ENCODE measurements at regions not wholly inside any gene's neighbourhood (a gene's known extent, or its start where the extent isn't known, plus 50 kb on each side); places are given as distances from the start of the nearest gene placed in this dataset.

GRCh38 chr9:89667726-89668125 lies 62.9 kb downstream of the GADD45G start:
- Histone ChIP-seq H3K27ac (ENCODE audit: low read depth, low read length) (no peak overlapping the region), H3K4me1 (ENCODE audit: control insufficient read depth, insufficient read depth, low read length) (peaks cover 14% of the 10 kb centered on the region), H3K9ac (ENCODE audit: extremely low read depth, low read length, poor library complexity, severe bottlenecking) (no peak overlapping the region), H3K27me3 (ENCODE audit: control insufficient read depth, insufficient read depth, low read length, poor library complexity, severe bottlenecking) (no peaks in the 10 kb centered on the region), H3K9me3 (ENCODE audit: control insufficient read depth, low read length) (no peaks in the 10 kb centered on the region), H3K36me3 (ENCODE audit: control insufficient read depth, insufficient read depth, low read length) (no peaks in the 10 kb centered on the region), H3K4me3 (ENCODE audit: low read length) (no peak overlapping the region)
- Mint-ChIP-seq H3K36me3 (ENCODE audit: low read depth) (no peaks in the 10 kb centered on the region), H3K27ac (no peak overlapping the region), H3K9me3 (peaks cover 4% of the 10 kb centered on the region), H3K27me3 (ENCODE audit: insufficient read depth) (peaks cover 9% of the 10 kb centered on the region), H3K4me1 (peaks cover 26% of the 10 kb centered on the region), H3K4me3 (no peak overlapping the region)
- TF ChIP-seq CTCF (conservative IDR thresholded peaks at IDR 0.05) = no peak
- 61 to 77% methylated on average over 5 to 8 of the region's 8 CpGs for WGBS, 2 experiments (ENCODE audit: insufficient coverage in 1 of 2, insufficient read length in 1 of 2)
- DNase-seq = peak; percentile 69

- WGBS, 2 experiments (ENCODE audit: insufficient coverage in 1 of 2, insufficient read length in 1 of 2) = 80 to 91% methylated on average over 5 to 7 of the region's 7 CpGs
These were observed 63.5 kb downstream of the GADD45G start for GRCh38 chr9:89668216-89668865.

GRCh38 chr9:89668866-89669246 lies 64.0 kb downstream of the GADD45G start:
- peaks cover 14% of the 10 kb centered on the region for H3K27me3 Mint-ChIP-seq (ENCODE audit: insufficient read depth)

More at GRCh38 chr9:89668216-89668865, 63.5 kb downstream of the GADD45G start:
- peaks cover 19% of the 10 kb centered on the region for H3K4me1 Mint-ChIP-seq
- H3K9me3 ChIP-seq (ENCODE audit: control insufficient read depth, low read length) = no peaks in the 10 kb centered on the region
- no peak overlapping the region for H3K4me3 ChIP-seq (ENCODE audit: low read length)
- peaks cover 12% of the 10 kb centered on the region for H3K27me3 Mint-ChIP-seq (ENCODE audit: insufficient read depth)
- H3K9me3 Mint-ChIP-seq = peaks cover 4% of the 10 kb centered on the region
- H3K9ac ChIP-seq (ENCODE audit: extremely low read depth, low read length, poor library complexity, severe bottlenecking) = no peak overlapping the region
- H3K27ac ChIP-seq (ENCODE audit: low read depth, low read length) = no peak overlapping the region
- H3K27me3 ChIP-seq (ENCODE audit: control insufficient read depth, insufficient read depth, low read length, poor library complexity, severe bottlenecking) = no peaks in the 10 kb centered on the region
- H3K36me3 ChIP-seq (ENCODE audit: control insufficient read depth, insufficient read depth, low read length) = no peaks in the 10 kb centered on the region
- no peaks in the 10 kb centered on the region for H3K36me3 Mint-ChIP-seq (ENCODE audit: low read depth)
- H3K4me1 ChIP-seq (ENCODE audit: control insufficient read depth, insufficient read depth, low read length) = peaks cover 7% of the 10 kb centered on the region
- peak; percentile 32 for DNase-seq
- no peak overlapping the region for H3K27ac Mint-ChIP-seq
- H3K4me3 Mint-ChIP-seq = no peak overlapping the region
- no peak for TF ChIP-seq CTCF (conservative IDR thresholded peaks at IDR 0.05)

More at GRCh38 chr9:89668866-89669246, 64.0 kb downstream of the GADD45G start:
- Histone ChIP-seq H3K36me3 (ENCODE audit: control insufficient read depth, insufficient read depth, low read length) (no peaks in the 10 kb centered on the region), H3K9ac (ENCODE audit: extremely low read depth, low read length, poor library complexity, severe bottlenecking) (no peak overlapping the region), H3K4me3 (ENCODE audit: low read length) (no peak overlapping the region), H3K4me1 (ENCODE audit: control insufficient read depth, insufficient read depth, low read length) (peaks cover 5% of the 10 kb centered on the region), H3K27me3 (ENCODE audit: control insufficient read depth, insufficient read depth, low read length, poor library complexity, severe bottlenecking) (no peaks in the 10 kb centered on the region), H3K9me3 (ENCODE audit: control insufficient read depth, low read length) (no peaks in the 10 kb centered on the region), H3K27ac (ENCODE audit: low read depth, low read length) (no peak overlapping the region)
- no peak for TF ChIP-seq CTCF (conservative IDR thresholded peaks at IDR 0.05)
- H3K36me3 Mint-ChIP-seq (ENCODE audit: low read depth) = no peaks in the 10 kb centered on the region
- H3K4me3 Mint-ChIP-seq = no peak overlapping the region
- peaks cover 4% of the 10 kb centered on the region for H3K9me3 Mint-ChIP-seq
- DNase-seq = no peak
- peaks cover 18% of the 10 kb centered on the region for H3K4me1 Mint-ChIP-seq
- H3K27ac Mint-ChIP-seq = no peak overlapping the region
- WGBS, 2 experiments (ENCODE audit: insufficient coverage in 1 of 2, insufficient read length in 1 of 2) = 90 to 100% methylated on average over 1 to 2 of the region's 2 CpGs

Data from endodermal cell (in vitro differentiated cells).